Uterus (tissue), 2 donors: ENCODE measurements at regions not wholly inside any gene's neighbourhood (a gene's known extent, or its start where the extent isn't known, plus 50 kb on each side); places are given as distances from the start of the nearest gene placed in this dataset.

Source experiments
- CTCF ChIP-seq, 4 experiments: fragments of 200-600 bp in 2 of 4; fragments of 450-650 bp in 2 of 4; sonication (generic) in 2 of 4; IDR thresholded peaks; one replicate each; pipeline ENCODE4 v1.5.1; 2016 to 2019; ENCODE audit warnings: antibody characterized with exemption in 4 of 4, mild to moderate bottlenecking in 2 of 4, moderate library complexity in 1 of 4
- POLR2A ChIP-seq, 2 donors: fragments of 450-650 bp; IDR thresholded peaks; one replicate each; pipeline ENCODE4 v1.6.1; 2016; ENCODE audit warnings: antibody characterized with exemption in 2 of 2, mild to moderate bottlenecking in 1 of 2, moderate library complexity in 1 of 2

DNA sequence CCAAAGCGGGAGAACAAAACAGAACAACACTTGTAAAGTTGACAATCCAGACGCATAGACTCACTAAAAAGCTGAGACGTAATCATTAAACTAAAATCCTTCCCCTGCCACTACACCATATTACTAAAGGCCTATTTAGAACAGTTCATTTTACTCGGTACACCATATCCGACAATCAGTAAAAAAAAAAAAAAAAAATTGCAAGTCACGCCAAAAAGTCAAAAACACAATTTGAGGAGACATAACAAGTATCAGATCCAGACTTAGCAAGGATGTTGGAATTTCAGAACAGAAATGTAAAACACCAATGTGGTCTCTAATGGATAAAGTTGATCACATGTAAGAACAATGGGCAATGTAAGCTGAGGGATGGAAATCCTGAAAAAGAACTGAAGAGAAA is 1899.4 kb downstream of the STIM2 start:
- TF ChIP-seq CTCF (IDR thresholded peaks at IDR 0.05) (no peak), POLR2A (IDR thresholded peaks at IDR 0.05) (no peak)
